OCI-LY7 (cell line): ENCODE measurements at regions not wholly inside any gene's neighbourhood (a gene's known extent, or its start where the extent isn't known, plus 50 kb on each side); places are given as distances from the start of the nearest gene placed in this dataset.

ENCODE experiments used
- BruUV-seq: library from RNA; stranded (reverse); fragments of 400-500 nt; replicated peaks from 2 replicates; lab custom pipeline; 2021; lab: Mats Ljungman, UMichigan
- CTCF ChIA-PET: fragments of 300-600 bp; sonication (Branson Sonifier 250); formaldehyde crosslinking; loops from one replicate; lab custom pipeline; 2022; ENCODE audit warnings: antibody characterized with exemption; ENCODE audit not compliant: unreplicated experiment; lab: Charles Lee
- POLR2A ChIA-PET: fragments of 300-600 bp; sonication (Branson Sonifier 250); formaldehyde crosslinking; loops from one replicate; lab custom pipeline; 2022; ENCODE audit warnings: antibody characterized with exemption; lab: Charles Lee
- DNase-seq: peaks from one replicate; pipeline ENCODE4 v3.0.0-alpha.2; 2015; ENCODE audit warnings: low spot score
- H2AFZ ChIP-seq: fragments of 200-600 bp; sonication (generic), shearing (Covaris generic); 2 replicates; pipeline ENCODE4 v1.6.1; 2014; ENCODE audit warnings: mild to moderate bottlenecking, antibody characterized with exemption, low read length, moderate library complexity
- H3K27ac ChIP-seq: fragments of 200-600 bp; sonication (generic); 2 replicates; pipeline ENCODE4 v1.5.1; 2014; ENCODE audit warnings: mixed run types, low read depth, mild to moderate bottlenecking, moderate library complexity, low read length, inconsistent platforms; ENCODE audit not compliant: poor library complexity, severe bottlenecking
- H3K36me3 ChIP-seq: fragments of 200-600 bp; sonication (generic); 2 replicates; pipeline ENCODE4 v1.6.1; 2014; ENCODE audit warnings: mild to moderate bottlenecking, antibody characterized with exemption, low read length, moderate library complexity, mixed read lengths; ENCODE audit not compliant: insufficient read depth
- H3K4me1 ChIP-seq: fragments of 200-600 bp; sonication (generic); 2 replicates; pipeline ENCODE4 v1.5.1; 2014; ENCODE audit warnings: mild to moderate bottlenecking, low read length; ENCODE audit not compliant: insufficient read depth, poor library complexity, severe bottlenecking
- H3K4me2 ChIP-seq: fragments of 200-600 bp; sonication (generic); 2 replicates; pipeline ENCODE4 v1.6.1; 2014; ENCODE audit warnings: mild to moderate bottlenecking, low read length
- H3K4me3 ChIP-seq: fragments of 200-600 bp; sonication (generic); 2 replicates; pipeline ENCODE4 v1.5.1; 2014; ENCODE audit warnings: mild to moderate bottlenecking, low read depth, low read length; ENCODE audit not compliant: poor library complexity, severe bottlenecking
- H3K79me2 ChIP-seq: fragments of 200-600 bp; sonication (generic); 2 replicates; pipeline ENCODE4 v1.6.1; 2016; ENCODE audit warnings: low read depth, mild to moderate bottlenecking, low read length, moderate library complexity, mixed read lengths; ENCODE audit not compliant: insufficient read depth
- H3K9me2 ChIP-seq: fragments of 200-600 bp; sonication (generic); 2 replicates; pipeline ENCODE4 v1.6.1; 2016; ENCODE audit warnings: mild to moderate bottlenecking, low read length, mixed read lengths; ENCODE audit not compliant: insufficient read depth
- H3K9me3 ChIP-seq: fragments of 200-600 bp; sonication (generic); 2 replicates; pipeline ENCODE4 v1.6.1; 2014; ENCODE audit warnings: mild to moderate bottlenecking, mixed run types, low read length, mixed read lengths
- H4K20me1 ChIP-seq: fragments of 200-600 bp; sonication (generic); 2 replicates; pipeline ENCODE4 v1.6.1; 2014; ENCODE audit warnings: mild to moderate bottlenecking, antibody characterized with exemption, low read length, moderate library complexity, mixed read lengths; ENCODE audit not compliant: insufficient read depth
- CTCF ChIP-seq: fragments of 200-600 bp; sonication (generic); conservative IDR thresholded peaks from 2 replicates; pipeline ENCODE4 v1.5.1; 2014; ENCODE audit warnings: mild to moderate bottlenecking, antibody characterized with exemption, low read length, moderate library complexity, mixed read lengths
- EZH2phosphoT487 ChIP-seq: fragments of 200-600 bp; sonication (generic); IDR thresholded peaks from 2 replicates; pipeline ENCODE4 v1.6.1; 2018; ENCODE audit warnings: low read depth, borderline replicate concordance, mild to moderate bottlenecking, mixed run types, antibody characterized with exemption, low read length, moderate library complexity, mixed read lengths
- intact Hi-C: fragments of 100-400 bp; cut with micrococcal nuclease; formaldehyde crosslinking; loops from one replicate; pipeline ENCODE4 v1.10.0; 2022; ENCODE audit not compliant: unreplicated experiment

GRCh38 chr11:23674866-23675265, 814.6 kb upstream of the CCDC179 start:
- H3K9me3 ChIP-seq = no peaks in the 10 kb centered on the region
- no peak overlapping the region for H2AFZ ChIP-seq
- H3K27ac ChIP-seq = no peak overlapping the region
- ChIA-PET POLR2A (no interaction called here), CTCF (no interaction called here)
- no peak overlapping the region for H3K4me2 ChIP-seq
- no peaks in the 10 kb centered on the region for H3K36me3 ChIP-seq
- no TSS peak for BruUV-seq
- no peak overlapping the region for H3K4me3 ChIP-seq
- TF ChIP-seq CTCF = no peak
- TF ChIP-seq EZH2phosphoT487 = no peak
- no peaks in the 10 kb centered on the region for H4K20me1 ChIP-seq
- intact Hi-C loops = no loop called here
- H3K9me2 ChIP-seq = no peaks in the 10 kb centered on the region
- no peaks in the 10 kb centered on the region for H3K79me2 ChIP-seq
- no peak for DNase-seq
- H3K4me1 ChIP-seq = no peaks in the 10 kb centered on the region

- no peak overlapping the region for H3K27ac ChIP-seq
- no peaks in the 10 kb centered on the region for H3K4me1 ChIP-seq
- TF ChIP-seq EZH2phosphoT487 (no peak), CTCF (no peak)
- BruUV-seq = no TSS peak
- no peak overlapping the region for H3K4me2 ChIP-seq
- H4K20me1 ChIP-seq = no peaks in the 10 kb centered on the region
- H3K36me3 ChIP-seq = no peaks in the 10 kb centered on the region
- intact Hi-C loops = no loop called here
- no peak overlapping the region for H3K4me3 ChIP-seq
- POLR2A ChIA-PET = no interaction called here
- H3K9me3 ChIP-seq = no peaks in the 10 kb centered on the region
- no peaks in the 10 kb centered on the region for H3K9me2 ChIP-seq
- H3K79me2 ChIP-seq = no peaks in the 10 kb centered on the region
- CTCF ChIA-PET = no interaction called here
- H2AFZ ChIP-seq = no peak overlapping the region
- no peak for DNase-seq
Observed at GRCh38 chr11:23679041-23679440, 817.8 kb upstream of the LUZP2 start.

- Histone ChIP-seq H3K27ac (no peak overlapping the region), H3K9me2 (no peaks in the 10 kb centered on the region), H3K36me3 (no peaks in the 10 kb centered on the region), H3K4me1 (no peaks in the 10 kb centered on the region), H3K79me2 (no peaks in the 10 kb centered on the region), H3K4me3 (no peak overlapping the region), H2AFZ (no peak overlapping the region), H3K4me2 (no peak overlapping the region), H3K9me3 (no peaks in the 10 kb centered on the region), H4K20me1 (no peaks in the 10 kb centered on the region)
- CTCF ChIA-PET = no interaction called here
- no TSS peak for BruUV-seq
- no peak for DNase-seq
- TF ChIP-seq CTCF (no peak), EZH2phosphoT487 (no peak)
- intact Hi-C loops = no loop called here
- POLR2A ChIA-PET = interaction anchor here (1.0 to 1.6 kb wide), 2 partner anchors 14 to 56 kb away, joined by 3 read pairs; no protein-coding TSS in a partner anchor
Observed at GRCh38 chr11:23679981-23680380, 816.9 kb upstream of the LUZP2 start.
